Activated CD4-positive, CD25-positive, alpha-beta regulatory T cell treated with anti-CD3 and anti-CD28 coated beads, Interleukin-2, amount 50 U/mL, for 72 hours (primary cell): ENCODE measurements at regions not wholly inside any gene's neighbourhood (a gene's known extent, or its start where the extent isn't known, plus 50 kb on each side); places are given as distances from the start of the nearest gene placed in this dataset.
"Not testable (repeated sequence)": the region's sequence is repeated elsewhere in the genome, so short reads cannot be mapped to it uniquely, and the experiment has no call there.

ENCODE experiments used
- DNase-seq: peaks from one replicate; pipeline ENCODE4 v3.0.0; 2021

DNA sequence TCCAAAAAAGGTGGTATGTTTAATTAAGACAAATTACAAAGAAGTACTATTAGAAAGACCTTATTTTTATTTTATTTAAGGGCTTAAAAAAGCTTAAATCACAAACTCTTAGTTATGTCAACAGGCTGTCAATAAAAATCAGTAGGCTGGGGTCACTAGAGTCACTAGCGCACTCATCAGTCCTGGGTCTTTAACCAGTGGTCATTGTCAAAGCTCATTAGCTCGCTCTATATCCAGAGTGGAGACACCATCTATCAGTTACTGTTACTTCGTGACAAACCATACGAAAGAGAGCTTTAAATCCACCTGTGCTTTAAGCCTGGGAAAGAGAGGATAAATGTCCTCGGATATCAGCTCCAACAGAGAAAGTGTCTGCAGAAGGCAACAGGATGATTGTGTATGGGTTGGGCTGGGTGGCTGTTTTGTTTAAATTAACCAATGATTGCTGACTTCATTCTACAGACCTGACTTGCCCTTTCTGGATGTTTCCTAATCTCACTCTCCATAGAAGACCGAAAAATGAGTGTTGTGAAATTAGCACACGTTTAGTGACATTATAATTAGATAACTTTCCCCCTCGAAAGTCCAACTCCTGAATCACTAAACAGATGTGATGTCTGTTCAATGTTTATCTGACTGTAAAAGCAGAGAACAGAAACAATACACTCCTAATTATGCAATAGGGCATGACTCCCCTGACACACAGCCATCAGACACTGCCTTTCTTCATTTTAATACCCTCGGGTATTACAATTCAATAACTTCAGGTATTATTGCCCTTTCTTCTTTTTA lies 123.6 kb upstream of the TNPO1 start:
- DNase-seq: no peak

DNA sequence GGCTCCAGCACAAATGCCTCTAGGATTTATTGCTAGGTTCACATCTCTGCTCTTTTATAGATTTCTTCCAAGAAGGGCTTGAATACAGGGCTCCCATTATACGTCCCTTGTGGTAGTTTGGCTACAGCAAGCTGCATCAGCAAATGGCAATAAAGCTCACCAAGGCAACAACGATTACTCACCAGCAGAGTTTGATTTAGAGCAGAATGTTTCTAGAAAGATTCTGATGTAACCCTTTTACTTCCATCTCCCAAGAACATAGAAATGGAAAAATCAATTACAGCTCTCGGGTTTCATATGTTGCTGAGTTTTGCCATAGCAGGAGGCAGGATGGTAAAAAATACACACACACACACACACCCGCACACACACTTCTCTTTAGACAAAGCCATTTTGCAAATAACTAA lies 124.2 kb upstream of the TNPO1 start:
- DNase-seq: no peak

GRCh38 chr5:72691751-72692150 lies 124.7 kb upstream of the TNPO1 start:
- no peak for DNase-seq

- no peak for DNase-seq
These were observed 127.5 kb upstream of the TNPO1 start for GRCh38 chr5:72688916-72689315.

DNA sequence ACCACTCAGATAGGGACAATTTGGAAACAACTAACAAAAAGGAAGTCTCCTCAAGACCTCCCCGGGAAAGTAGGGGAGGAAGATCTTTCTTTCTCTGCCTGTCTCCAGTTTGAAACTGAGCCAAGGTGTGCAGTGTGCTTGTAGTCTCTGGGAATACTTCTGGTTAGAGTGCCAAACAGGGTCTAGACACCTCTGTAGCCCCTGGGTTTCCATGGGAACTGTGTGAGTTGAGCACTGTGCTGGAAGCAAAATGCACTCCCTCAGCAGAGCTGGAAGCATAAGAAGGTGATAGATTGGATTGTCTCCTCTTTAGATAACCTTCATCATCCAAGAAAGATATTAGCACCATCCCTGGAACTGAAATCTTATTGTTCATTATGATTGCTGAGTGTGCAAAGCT lies 129.2 kb upstream of the TNPO1 start:
- DNase-seq: no peak

DNA sequence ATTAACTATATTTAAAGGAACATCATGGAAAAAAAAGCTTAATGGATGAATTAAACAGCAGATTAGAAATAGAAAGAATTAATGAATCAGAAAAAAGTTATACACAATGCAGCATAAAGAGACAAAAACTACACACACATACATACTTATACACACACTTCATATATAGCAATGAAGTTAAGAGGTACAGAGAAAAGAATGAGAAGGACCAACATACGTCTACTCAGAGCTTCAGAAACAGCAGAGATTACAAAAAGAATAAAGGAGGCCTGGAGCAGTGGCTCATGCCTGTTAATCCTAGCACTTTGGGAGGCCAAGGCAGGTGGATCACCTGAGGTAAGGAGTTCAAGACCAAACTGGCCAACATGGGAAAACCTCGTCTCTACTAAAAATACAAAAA lies 133.9 kb upstream of the TNPO1 start:
- DNase-seq: no peak

DNA sequence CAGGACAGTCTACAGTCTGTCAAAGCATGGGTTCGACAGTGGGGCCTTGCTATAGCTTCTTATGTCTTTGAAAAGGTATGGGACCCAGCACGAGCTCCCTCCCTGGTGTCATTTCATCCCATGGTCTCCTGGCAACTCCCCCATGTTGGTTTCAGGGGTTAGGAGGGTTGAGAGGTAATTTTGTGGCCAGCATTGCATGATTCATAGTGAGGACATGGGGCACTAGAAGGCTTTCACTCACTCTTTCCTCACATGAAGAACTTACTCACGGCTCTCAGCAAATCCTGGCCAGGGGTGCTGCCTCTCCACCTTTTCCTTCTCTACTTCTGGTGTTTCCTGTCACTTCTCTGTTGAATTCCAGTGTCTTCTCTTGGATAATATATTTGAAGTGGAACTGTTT lies 134.7 kb upstream of the TNPO1 start:
- DNase-seq: no peak

DNA sequence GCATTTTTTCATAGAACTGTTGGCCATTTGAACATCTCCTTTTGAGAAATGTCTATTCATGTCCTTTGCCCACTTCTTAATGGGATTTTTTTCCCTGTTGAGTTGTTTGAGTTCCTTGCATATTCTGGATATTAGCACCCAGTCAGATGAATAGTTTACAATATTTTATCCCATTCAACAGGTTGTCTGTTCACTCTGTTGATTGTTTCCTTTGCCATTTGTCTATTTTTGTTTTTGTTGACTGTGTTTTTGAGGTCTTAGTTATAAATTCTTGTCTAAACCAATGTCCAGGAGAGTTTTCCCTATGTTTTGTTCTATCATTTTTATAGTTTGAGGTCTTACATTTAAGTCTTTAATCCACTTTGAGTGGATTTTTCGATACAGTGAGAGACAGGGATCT lies 139.0 kb upstream of the TNPO1 start:
- DNase-seq: no peak

- not testable (repeated sequence) for DNase-seq
These were observed 139.6 kb upstream of the TNPO1 start for GRCh38 chr5:72676831-72677230.

GRCh38 chr5:72673623-72674022 lies 142.8 kb upstream of the TNPO1 start:
- DNase-seq: no peak

GRCh38 chr5:72673180-72673579 lies 143.3 kb upstream of the TNPO1 start:
- no peak for DNase-seq

GRCh38 chr5:72667708-72668107 lies 148.8 kb upstream of the TNPO1 start:
- DNase-seq: no peak

- no peak for DNase-seq
These were observed 153.5 kb upstream of the TNPO1 start for GRCh38 chr5:72662936-72663335.

DNA sequence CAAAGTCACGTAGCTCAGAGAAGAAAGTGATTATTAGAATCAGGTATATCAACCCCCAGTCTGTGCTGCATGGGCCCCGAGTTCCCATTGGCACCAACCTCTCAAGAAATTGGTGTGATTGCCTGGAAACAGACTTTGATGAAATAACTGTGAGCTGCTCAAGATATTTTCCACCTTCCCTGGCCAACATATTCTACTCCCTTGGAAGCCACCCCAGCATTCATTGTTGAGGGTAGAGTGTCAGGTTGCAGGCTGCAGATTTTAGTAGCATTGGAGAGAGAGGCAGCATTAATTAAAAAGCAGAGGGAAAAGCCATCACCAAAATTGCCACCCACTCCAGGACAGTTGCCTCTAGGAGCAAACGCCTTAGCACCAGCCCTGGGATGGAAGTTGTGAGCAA lies 154.2 kb upstream of the TNPO1 start:
- DNase-seq: no peak

GRCh38 chr5:72661405-72661804 lies 154.2 kb upstream of the ZNF366 start:
- no peak for DNase-seq

GRCh38 chr5:72659726-72660125 lies 152.5 kb upstream of the ZNF366 start:
- no peak for DNase-seq

- no peak for DNase-seq
These were observed 151.7 kb upstream of the ZNF366 start for GRCh38 chr5:72658761-72659540.

GRCh38 chr5:72658161-72658560 lies 151.0 kb upstream of the ZNF366 start:
- DNase-seq: no peak

DNA sequence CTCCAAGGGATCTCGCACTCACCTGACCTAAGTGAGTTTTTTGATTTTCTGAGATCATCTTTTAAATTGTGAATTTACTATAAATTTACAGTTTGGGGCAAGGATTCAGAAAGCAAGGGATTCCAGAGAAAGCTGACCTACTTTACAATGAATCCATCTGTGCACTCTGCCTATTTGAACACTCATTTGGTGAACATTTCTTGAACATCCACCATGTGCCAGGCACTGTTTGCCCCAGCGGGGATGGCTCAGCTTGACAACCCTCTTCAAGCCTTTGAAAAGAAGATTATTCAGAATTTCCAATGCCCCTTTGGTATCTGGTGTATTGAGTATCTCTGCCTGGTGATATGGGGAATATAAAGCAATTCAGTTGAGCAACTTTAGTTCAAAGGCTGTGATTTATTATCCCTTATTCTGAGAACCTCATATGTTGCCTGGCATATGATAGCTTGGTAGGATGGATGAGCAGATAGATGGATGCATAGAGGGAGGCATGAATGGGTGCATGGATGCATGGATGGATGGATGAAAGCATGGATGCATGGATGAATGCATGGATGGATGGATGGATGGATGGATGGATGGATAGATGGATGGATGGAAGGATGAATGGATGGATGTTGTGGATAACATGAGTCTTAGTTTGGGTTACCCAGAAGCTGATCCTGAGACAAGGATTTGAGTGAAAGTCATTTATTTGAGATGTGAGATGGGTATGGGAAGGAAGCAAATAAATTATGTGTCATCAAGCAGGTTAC lies 149.7 kb upstream of the ZNF366 start:
- DNase-seq: no peak

- DNase-seq: no peak
These were observed 149.1 kb upstream of the ZNF366 start for GRCh38 chr5:72656331-72656730.

- no peak for DNase-seq
These were observed 147.0 kb upstream of the ZNF366 start for GRCh38 chr5:72654231-72654630.

DNA sequence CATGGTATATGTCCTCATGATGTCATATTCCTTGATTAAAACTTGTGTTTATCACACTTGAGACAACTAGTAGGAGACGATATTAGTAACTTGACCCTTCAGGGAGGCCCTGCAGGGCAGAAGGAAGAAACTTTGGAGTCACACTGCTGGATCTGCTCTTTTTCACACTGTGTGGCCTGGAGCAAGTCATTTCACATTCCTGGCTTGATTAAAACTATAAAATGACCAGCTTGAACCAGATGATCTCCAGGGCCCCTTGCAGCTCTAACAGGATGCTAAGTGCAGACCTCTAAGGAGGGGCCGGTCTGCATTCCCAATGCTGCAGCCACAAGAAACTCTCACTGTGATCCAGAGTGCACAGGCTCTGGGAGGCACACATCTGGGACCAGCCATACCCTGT lies 146.4 kb upstream of the ZNF366 start:
- no peak for DNase-seq

GRCh38 chr5:72651779-72652178 lies 144.6 kb upstream of the ZNF366 start:
- no peak for DNase-seq

DNA sequence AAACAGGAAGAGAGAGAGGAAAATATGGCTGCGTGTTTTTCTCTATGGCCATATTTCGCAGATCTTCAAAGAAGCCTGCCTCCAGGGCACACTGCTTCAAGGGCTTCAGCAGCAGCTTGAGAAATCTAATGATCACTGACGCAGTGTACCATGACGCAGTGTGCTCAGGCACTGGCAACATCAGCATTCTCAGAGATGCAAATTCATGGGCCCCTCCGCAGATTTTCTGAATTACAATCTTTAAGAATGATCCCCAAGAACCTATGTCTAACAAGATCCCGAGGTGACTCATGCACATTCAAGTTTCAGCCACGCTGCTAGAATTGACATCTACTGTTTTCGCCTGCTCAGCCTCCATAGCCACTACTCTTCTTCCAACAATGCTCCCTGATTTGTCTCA lies 143.9 kb upstream of the ZNF366 start:
- DNase-seq: no peak
